HG03159 (cell line): ENCODE measurements at regions not wholly inside any gene's neighbourhood (a gene's known extent, or its start where the extent isn't known, plus 50 kb on each side); places are given as distances from the start of the nearest gene placed in this dataset.

Source experiments
- ATAC-seq: cut with Tn5 transposase; IDR thresholded peaks from one replicate; pipeline ENCODE4 v1.9.1; 2021; ENCODE audit warnings: mild to moderate bottlenecking, moderate library complexity; ENCODE audit not compliant: unreplicated experiment

GRCh38 chr7:136551618-136552017 is 316.8 kb upstream of the CHRM2 start:
- ATAC-seq = no peak

GRCh38 chr7:136549756-136550155 is 318.7 kb upstream of the CHRM2 start:
- no peak for ATAC-seq

- no peak for ATAC-seq
Observed at GRCh38 chr7:136533732-136534131, 334.7 kb upstream of the CHRM2 start.

- ATAC-seq = no peak
Observed at GRCh38 chr7:136530831-136531230, 337.6 kb upstream of the CHRM2 start.

- no peak for ATAC-seq
Observed at GRCh38 chr7:136528329-136528728, 340.1 kb upstream of the CHRM2 start.

GRCh38 chr7:136527554-136527953 is 340.9 kb upstream of the CHRM2 start:
- ATAC-seq = no peak

- no peak for ATAC-seq
Observed at GRCh38 chr7:136526408-136527105, 341.9 kb upstream of the CHRM2 start.

- no peak for ATAC-seq
Observed at GRCh38 chr7:136523571-136523970, 344.9 kb upstream of the CHRM2 start.

GRCh38 chr7:136517971-136518370 is 350.5 kb upstream of the CHRM2 start:
- no peak for ATAC-seq

GRCh38 chr7:136514776-136515175 is 353.7 kb upstream of the CHRM2 start:
- no peak for ATAC-seq

- no peak for ATAC-seq
Observed at GRCh38 chr7:136513744-136514143, 354.7 kb upstream of the CHRM2 start.

GRCh38 chr7:136509466-136509865 is 359.0 kb upstream of the CHRM2 start:
- no peak for ATAC-seq

- ATAC-seq = no peak
Observed at GRCh38 chr7:136502162-136502561, 366.3 kb upstream of the CHRM2 start.

- ATAC-seq = no peak
Observed at GRCh38 chr7:136501151-136501550, 367.3 kb upstream of the CHRM2 start.

GRCh38 chr7:136496551-136496950 is 371.9 kb upstream of the CHRM2 start:
- ATAC-seq = no peak

GRCh38 chr7:136495081-136495480 is 373.4 kb upstream of the CHRM2 start:
- no peak for ATAC-seq

- no peak for ATAC-seq
Observed at GRCh38 chr7:136492366-136492765, 376.1 kb upstream of the CHRM2 start.

GRCh38 chr7:136489808-136490207 is 378.6 kb upstream of the CHRM2 start:
- ATAC-seq = no peak

GRCh38 chr7:136480901-136481300 is 387.6 kb upstream of the CHRM2 start:
- no peak for ATAC-seq

GRCh38 chr7:136479922-136480321 is 388.5 kb upstream of the CHRM2 start:
- ATAC-seq = no peak

GRCh38 chr7:136470179-136470578 is 398.3 kb upstream of the CHRM2 start:
- ATAC-seq = no peak

- ATAC-seq = no peak
Observed at GRCh38 chr7:136452949-136453348, 415.5 kb upstream of the CHRM2 start.

GRCh38 chr7:136446751-136447150 is 421.7 kb upstream of the CHRM2 start:
- no peak for ATAC-seq
